Sigmoid colon (tissue), 4 donors: ENCODE measurements at regions not wholly inside any gene's neighbourhood (a gene's known extent, or its start where the extent isn't known, plus 50 kb on each side); places are given as distances from the start of the nearest gene placed in this dataset.

Experiments
- EP300 ChIP-seq, 4 donors: sonication (generic); formaldehyde crosslinking; IDR thresholded peaks; one replicate each; pipeline ENCODE4 v1.6.1; 2017; ENCODE audit warnings: antibody characterized with exemption in 4 of 4
- POLR2A ChIP-seq, 2 donors: fragments of 450-650 bp; IDR thresholded peaks; one replicate each; pipeline ENCODE4 v1.6.1; 2016; ENCODE audit warnings: antibody characterized with exemption in 2 of 2, mild to moderate bottlenecking in 2 of 2, moderate library complexity in 2 of 2
- POLR2AphosphoS5 ChIP-seq, 4 donors: sonication (generic); formaldehyde crosslinking; IDR thresholded peaks; one replicate each; pipeline ENCODE4 v1.6.1; 2017; ENCODE audit warnings: antibody characterized with exemption in 4 of 4
- TF ChIP-seq, protein P1 (sequence below), 4 experiments: fragments of 450-650 bp in 3 of 4; fragments of 200-600 bp in 1 of 4; IDR thresholded peaks; one replicate each; pipeline ENCODE4 v1.5.1; 2016 to 2019; ENCODE audit warnings: antibody characterized with exemption in 4 of 4, mild to moderate bottlenecking in 3 of 4, moderate library complexity in 2 of 4

DNA sequence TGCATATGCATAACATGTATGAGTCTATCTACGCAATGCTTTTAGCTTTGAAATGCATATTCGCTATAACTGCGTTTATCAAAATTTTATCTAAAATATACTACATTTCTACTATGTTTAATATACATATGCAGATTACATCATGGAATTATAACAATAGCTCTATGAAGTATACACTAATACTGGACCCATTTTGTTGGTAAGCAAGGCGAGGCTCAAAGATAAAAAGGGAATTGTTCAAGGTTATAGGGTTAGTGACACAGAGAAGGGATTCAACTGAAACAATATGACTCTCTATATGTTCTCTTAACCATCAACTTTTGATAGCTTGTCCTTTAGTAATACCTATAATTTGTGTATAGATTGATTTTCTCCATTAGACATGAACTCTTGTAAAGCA is 60.9 kb upstream of the SMIM36 start:
- no peak for TF ChIP-seq EP300 (IDR thresholded peaks at IDR 0.05)
- TF ChIP-seq, protein P1, sequence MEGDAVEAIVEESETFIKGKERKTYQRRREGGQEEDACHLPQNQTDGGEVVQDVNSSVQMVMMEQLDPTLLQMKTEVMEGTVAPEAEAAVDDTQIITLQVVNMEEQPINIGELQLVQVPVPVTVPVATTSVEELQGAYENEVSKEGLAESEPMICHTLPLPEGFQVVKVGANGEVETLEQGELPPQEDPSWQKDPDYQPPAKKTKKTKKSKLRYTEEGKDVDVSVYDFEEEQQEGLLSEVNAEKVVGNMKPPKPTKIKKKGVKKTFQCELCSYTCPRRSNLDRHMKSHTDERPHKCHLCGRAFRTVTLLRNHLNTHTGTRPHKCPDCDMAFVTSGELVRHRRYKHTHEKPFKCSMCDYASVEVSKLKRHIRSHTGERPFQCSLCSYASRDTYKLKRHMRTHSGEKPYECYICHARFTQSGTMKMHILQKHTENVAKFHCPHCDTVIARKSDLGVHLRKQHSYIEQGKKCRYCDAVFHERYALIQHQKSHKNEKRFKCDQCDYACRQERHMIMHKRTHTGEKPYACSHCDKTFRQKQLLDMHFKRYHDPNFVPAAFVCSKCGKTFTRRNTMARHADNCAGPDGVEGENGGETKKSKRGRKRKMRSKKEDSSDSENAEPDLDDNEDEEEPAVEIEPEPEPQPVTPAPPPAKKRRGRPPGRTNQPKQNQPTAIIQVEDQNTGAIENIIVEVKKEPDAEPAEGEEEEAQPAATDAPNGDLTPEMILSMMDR (IDR thresholded peaks at IDR 0.05) = no peak
- no peak for TF ChIP-seq POLR2AphosphoS5 (IDR thresholded peaks at IDR 0.05)
- TF ChIP-seq POLR2A (IDR thresholded peaks at IDR 0.05) = no peak
